Pancreas (tissue), 10 donors: ENCODE measurements at regions not wholly inside any gene's neighbourhood (a gene's known extent, or its start where the extent isn't known, plus 50 kb on each side); places are given as distances from the start of the nearest gene placed in this dataset.

Experiments
- ATAC-seq, 4 donors: fragments of 200-7000 bp; cut with Tn5 transposase; one replicate each; pipeline versions ENCODE4 v1.8.0 to v1.9.1; 2020; ENCODE audit warnings: mild to moderate bottlenecking in 4 of 4, moderate library complexity in 4 of 4
- DNase-seq, 6 donors: peaks; one replicate each; pipeline ENCODE4 v3.0.0-alpha.2; 2020
- FAIRE-seq: peaks from 2 replicates; lab custom pipeline; 2012; peaks lifted over from hg19 to GRCh38; lab: Jason Lieb, UNC
- H3K27ac ChIP-seq, 4 donors: fragments of 200-600 bp; sonication (generic); 1 replicate in 3 of 4; 2 replicates in 1 of 4; pipeline versions ENCODE4 v1.5.0 to v1.8.0; 2020
- H3K27me3 ChIP-seq, 4 donors: fragments of 200-600 bp; one replicate each; pipeline ENCODE4 v1.8.0; 2021
- H3K36me3 ChIP-seq, 3 donors: fragments of 200-600 bp; sonication (generic) in 1 of 3; one replicate each; pipeline versions ENCODE4 v1.5.0 to v1.8.0; 2020 to 2021
- H3K4me1 ChIP-seq, 3 donors: fragments of 200-600 bp; one replicate each; pipeline ENCODE4 v1.8.0; 2021
- H3K4me3 ChIP-seq, 4 donors: fragments of 200-600 bp; sonication (generic) in 2 of 4; one replicate each; pipeline versions ENCODE4 v1.5.0 to v1.8.0; 2020 to 2021
- H3K9me3 ChIP-seq, 4 donors: fragments of 200-600 bp; one replicate each; pipeline ENCODE4 v1.8.0; 2021
- CTCF ChIP-seq, 4 donors: fragments of 200-600 bp; sonication (generic) in 3 of 4; IDR thresholded peaks; one replicate each; pipeline versions ENCODE4 v1.5.0 to v1.8.0; 2021; ENCODE audit warnings: antibody characterized with exemption in 4 of 4
- WGBS, 2 donors: extraction: QIAGEN DNeasy Blood & Tissue Kit; methylation state at CpG; one replicate each; pipeline ENCODE4 v1.1.7; 2013; 5-methylcytosine and 5-hydroxymethylcytosine counted together
- intact Hi-C, 3 donors: fragments of 100-400 bp; cut with DNase I; formaldehyde crosslinking; loops; one replicate each; pipeline versions ENCODE4 v1.11.1 to v1.14.2; 2022
- donor health status: healthy with polysubstance abuse.
- donor health status: DM: no; HTN: no; CAD: no; lungs with moderate emphysema.
- donor health status: DM: no; HTN: no; CAD: no.
- donor health status: control.
- donor health status: control.
- donor health status: Bipolar disorder and iron deficiency.
- donor health status: DM: yes; HTN: yes; CAD: no.
- donor health status: DM: no; HTN: no; CAD: no.
- donor health status: DM: no; HTN: no; CAD: no.
- donor health status: DM: yes; HTN: yes; CAD: no.

- Histone ChIP-seq H3K4me3 (no peak overlapping the region), H3K4me1 (no peaks in the 10 kb centered on the region), H3K9me3 (no peaks in the 10 kb centered on the region), H3K27me3 (no peaks in the 10 kb centered on the region), H3K36me3 (no peaks in the 10 kb centered on the region), H3K27ac (no peak overlapping the region)
- WGBS, 2 donors = 80 to 83% methylated on average over 14 of the region's 14 CpGs
- DNase-seq (no peak), ATAC-seq (no peak), FAIRE-seq (no peak)
- intact Hi-C loops = no loop called here
- no peak for TF ChIP-seq CTCF (IDR thresholded peaks at IDR 0.05)
Measured at GRCh38 chr4:7141151-7141834, 51.0 kb upstream of the SORCS2 start.

GRCh38 chr4:7140692-7141069, 51.7 kb upstream of the SORCS2 start:
- no peak overlapping the region for H3K27ac ChIP-seq
- H3K27me3 ChIP-seq = no peaks in the 10 kb centered on the region
- intact Hi-C loops = no loop called here
- FAIRE-seq = no peak
- ATAC-seq = no peak
- H3K9me3 ChIP-seq = no peaks in the 10 kb centered on the region
- H3K4me3 ChIP-seq = no peak overlapping the region
- H3K4me1 ChIP-seq = no peaks in the 10 kb centered on the region
- 80 to 87% methylated on average over 6 to 8 of the region's 8 CpGs for WGBS, 2 donors
- H3K36me3 ChIP-seq = no peaks in the 10 kb centered on the region
- TF ChIP-seq CTCF (IDR thresholded peaks at IDR 0.05) = no peak
- no peak for DNase-seq

- H3K9me3 ChIP-seq = no peaks in the 10 kb centered on the region
- H3K27me3 ChIP-seq = no peaks in the 10 kb centered on the region
- H3K36me3 ChIP-seq = no peaks in the 10 kb centered on the region
- 68 to 81% methylated on average over 11 of the region's 11 CpGs for WGBS, 2 donors
- no peak overlapping the region for H3K4me3 ChIP-seq
- H3K4me1 ChIP-seq = no peaks in the 10 kb centered on the region
- no peak for TF ChIP-seq CTCF (IDR thresholded peaks at IDR 0.05)
- ATAC-seq (peak in 1 of 4 donors; percentile 30), DNase-seq (no peak), FAIRE-seq (no peak)
- no peak overlapping the region for H3K27ac ChIP-seq
- intact Hi-C loops = no loop called here
Measured at GRCh38 chr4:7140062-7140691, 52.2 kb upstream of the SORCS2 start.

- ATAC-seq = no peak
- H3K27me3 ChIP-seq = no peaks in the 10 kb centered on the region
- no peak for FAIRE-seq
- no peak for TF ChIP-seq CTCF (IDR thresholded peaks at IDR 0.05)
- H3K4me1 ChIP-seq = no peaks in the 10 kb centered on the region
- WGBS, 2 donors = 61 to 65% methylated on average over 12 of the region's 12 CpGs
- no peak for DNase-seq
- H3K27ac ChIP-seq = no peak overlapping the region
- no peaks in the 10 kb centered on the region for H3K9me3 ChIP-seq
- no peaks in the 10 kb centered on the region for H3K36me3 ChIP-seq
- no peak overlapping the region for H3K4me3 ChIP-seq
- intact Hi-C loops = no loop called here
Measured at GRCh38 chr4:7139167-7139982, 53.0 kb upstream of the SORCS2 start.
